Nephron progenitor cell (in vitro differentiated cells): ENCODE measurements at regions not wholly inside any gene's neighbourhood (a gene's known extent, or its start where the extent isn't known, plus 50 kb on each side); places are given as distances from the start of the nearest gene placed in this dataset.

Experiments used
- DNase-seq: peaks from one replicate; pipeline ENCODE4 v3.0.0; 2021
- H3K27ac Mint-ChIP-seq: 2 replicates; pipeline ENCODE4 v1.8.0; 2021; ENCODE audit warnings: mild to moderate bottlenecking, moderate library complexity, mixed read lengths
- H3K27me3 Mint-ChIP-seq: 2 replicates; pipeline ENCODE4 v1.8.0; 2021; ENCODE audit warnings: mild to moderate bottlenecking, low read depth, mixed read lengths; ENCODE audit not compliant: poor library complexity
- H3K36me3 Mint-ChIP-seq: 2 replicates; pipeline ENCODE4 v1.8.0; 2021; ENCODE audit warnings: low read depth, mixed read lengths
- H3K4me1 Mint-ChIP-seq: 2 replicates; pipeline ENCODE4 v1.8.0; 2021; ENCODE audit warnings: mixed read lengths
- H3K4me3 Mint-ChIP-seq: 2 replicates; pipeline ENCODE4 v1.8.0; 2021; ENCODE audit warnings: mild to moderate bottlenecking, moderate library complexity, mixed read lengths
- H3K9me3 Mint-ChIP-seq: 2 replicates; pipeline ENCODE4 v1.8.0; 2021; ENCODE audit warnings: mild to moderate bottlenecking, moderate library complexity, mixed read lengths
- CTCF ChIP-seq: fragments of 200-600 bp; sonication (generic); IDR thresholded peaks from 2 replicates; pipeline ENCODE4 v1.5.0; 2021; ENCODE audit warnings: antibody characterized with exemption

GRCh38 chrX:95911062-95911461 is 773.6 kb upstream of the DIAPH2 start:
- Mint-ChIP-seq H3K9me3 (no peaks in the 10 kb centered on the region), H3K4me1 (no peaks in the 10 kb centered on the region), H3K27me3 (no peaks in the 10 kb centered on the region), H3K4me3 (no peak overlapping the region), H3K27ac (no peak overlapping the region), H3K36me3 (no peaks in the 10 kb centered on the region)
- no peak for DNase-seq
- TF ChIP-seq CTCF, result no peak

GRCh38 chrX:95919605-95920004 is 765.0 kb upstream of the DIAPH2 start:
- Mint-ChIP-seq H3K27ac (no peak overlapping the region), H3K36me3 (no peaks in the 10 kb centered on the region), H3K4me3 (no peak overlapping the region), H3K4me1 (no peaks in the 10 kb centered on the region), H3K27me3 (peaks cover 9% of the 10 kb centered on the region), H3K9me3 (no peaks in the 10 kb centered on the region)
- TF ChIP-seq CTCF, result no peak
- no peak for DNase-seq

GRCh38 chrX:95945528-95945927 is 739.1 kb upstream of the DIAPH2 start:
- Mint-ChIP-seq H3K4me3 (no peak overlapping the region), H3K27me3 (peaks cover 3% of the 10 kb centered on the region), H3K9me3 (no peaks in the 10 kb centered on the region), H3K36me3 (no peaks in the 10 kb centered on the region), H3K4me1 (no peaks in the 10 kb centered on the region), H3K27ac (no peak overlapping the region)
- TF ChIP-seq CTCF, result no peak
- DNase-seq, result no peak

- H3K9me3 Mint-ChIP-seq, result no peaks in the 10 kb centered on the region
- no peak overlapping the region for H3K27ac Mint-ChIP-seq
Observed at GRCh38 chrX:95949588-95949987, 735.1 kb upstream of the DIAPH2 start.

GRCh38 chrX:95950679-95951078 is 734.0 kb upstream of the DIAPH2 start:
- Mint-ChIP-seq H3K36me3 (no peaks in the 10 kb centered on the region), H3K27me3 (peaks cover 3% of the 10 kb centered on the region), H3K9me3 (no peaks in the 10 kb centered on the region), H3K27ac (no peak overlapping the region), H3K4me1 (no peaks in the 10 kb centered on the region), H3K4me3 (no peak overlapping the region)
- no peak for TF ChIP-seq CTCF
- no peak for DNase-seq

More at GRCh38 chrX:95949588-95949987, 735.1 kb upstream of the DIAPH2 start:
- Mint-ChIP-seq H3K36me3 (no peaks in the 10 kb centered on the region), H3K4me3 (no peak overlapping the region), H3K4me1 (no peaks in the 10 kb centered on the region), H3K27me3 (peaks cover 3% of the 10 kb centered on the region)
- DNase-seq, result no peak
- TF ChIP-seq CTCF, result no peak

GRCh38 chrX:95953564-95953963 is 731.1 kb upstream of the DIAPH2 start:
- Mint-ChIP-seq H3K36me3 (no peaks in the 10 kb centered on the region), H3K9me3 (peaks cover 7% of the 10 kb centered on the region), H3K27me3 (peaks cover 3% of the 10 kb centered on the region), H3K4me1 (no peaks in the 10 kb centered on the region), H3K27ac (no peak overlapping the region), H3K4me3 (no peak overlapping the region)
- TF ChIP-seq CTCF, result no peak
- no peak for DNase-seq
